ENCODE measurements at regions not wholly inside any gene's neighbourhood (a gene's known extent, or its start where the extent isn't known, plus 50 kb on each side); places are given as distances from the start of the nearest gene placed in this dataset.

DNA sequence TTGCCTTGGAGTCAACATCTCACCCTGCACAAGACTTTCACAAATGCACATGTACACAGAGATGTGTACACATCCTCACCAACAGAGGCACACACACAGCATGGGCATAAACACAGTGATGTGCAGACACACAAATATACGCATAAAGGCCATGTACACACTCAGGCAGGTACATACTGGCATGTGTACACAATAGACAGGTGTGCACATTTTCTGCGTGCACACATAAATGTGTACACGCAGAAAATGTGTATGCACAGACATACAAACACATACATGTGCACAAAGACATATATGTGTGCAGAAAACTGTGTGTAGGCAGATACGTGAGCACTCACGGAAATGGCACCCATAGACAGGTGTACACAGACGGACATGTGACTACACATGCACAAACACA lies 85.3 kb upstream of the ZBTB40 start:
- no peak overlapping the region for H3K27ac ChIP-seq (ENCODE audit: low read length)
- no peak overlapping the region for H2AFZ ChIP-seq (ENCODE audit: low read depth, low read length)
- DNase-seq: no peak
- no peaks in the 10 kb centered on the region for H3K9me3 ChIP-seq (ENCODE audit: insufficient read depth, low read length, severe bottlenecking)
- no peaks in the 10 kb centered on the region for H3K36me3 ChIP-seq (ENCODE audit: insufficient read depth, low read length)
- H3K9ac ChIP-seq (ENCODE audit: low read depth, low read length): no peak overlapping the region
- H3K27me3 ChIP-seq (ENCODE audit: insufficient read depth, low read length, poor library complexity): peaks cover 29% of the 10 kb centered on the region
- no peaks in the 10 kb centered on the region for H3K79me2 ChIP-seq (ENCODE audit: insufficient read depth, low read length)
- no peak overlapping the region for H3K4me3 ChIP-seq (ENCODE audit: low read depth in 1 of 2, low read length in 2 of 2)
- no peaks in the 10 kb centered on the region for H3K4me1 ChIP-seq (ENCODE audit: insufficient read depth, low read length)
- TF ChIP-seq EZH2 (IDR thresholded peaks at IDR 0.05; ENCODE audit: borderline replicate concordance, low read depth, low read length, severe bottlenecking): no peak
- no peak for TF ChIP-seq CTCF (IDR thresholded peaks at IDR 0.05; ENCODE audit: borderline replicate concordance, extremely low read depth, low read length, poor library complexity, severe bottlenecking)
- H4K20me1 ChIP-seq (ENCODE audit: insufficient read depth, low read length): peaks cover 8% of the 10 kb centered on the region; the same call in 1 of the 2 replicates
- ATAC-seq (ENCODE audit: insufficient read depth, low read depth): no peak
- no peak overlapping the region for H3K4me2 ChIP-seq (ENCODE audit: insufficient read depth, low read length)

DNA sequence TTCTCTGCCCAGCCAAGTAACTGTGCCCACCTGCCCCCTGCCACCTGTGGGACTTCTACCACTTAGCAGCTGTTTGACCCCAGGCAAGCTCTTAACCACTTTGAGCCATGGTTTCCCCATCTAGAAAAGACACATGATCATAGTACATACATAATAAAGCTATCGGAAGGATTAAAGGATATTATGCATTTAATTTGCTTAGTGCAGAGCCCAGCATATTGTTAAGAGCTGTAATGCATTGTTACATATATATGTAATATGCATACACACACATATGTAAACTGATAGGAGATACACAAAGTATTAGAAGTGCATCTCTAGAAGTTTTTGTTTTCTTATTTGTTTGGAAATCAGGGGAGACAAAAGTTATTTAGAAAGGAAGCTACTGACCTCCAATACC lies 83.5 kb upstream of the ZBTB40 start:
- TF ChIP-seq CTCF (IDR thresholded peaks at IDR 0.05; ENCODE audit: borderline replicate concordance, extremely low read depth, low read length, poor library complexity, severe bottlenecking): no peak
- no peak for TF ChIP-seq EZH2 (IDR thresholded peaks at IDR 0.05; ENCODE audit: borderline replicate concordance, low read depth, low read length, severe bottlenecking)
- DNase-seq: no peak
- no peak overlapping the region for H3K4me2 ChIP-seq (ENCODE audit: insufficient read depth, low read length)
- H3K79me2 ChIP-seq (ENCODE audit: insufficient read depth, low read length): no peaks in the 10 kb centered on the region
- peaks cover 23% of the 10 kb centered on the region for H3K27me3 ChIP-seq (ENCODE audit: insufficient read depth, low read length, poor library complexity)
- no peak overlapping the region for H2AFZ ChIP-seq (ENCODE audit: low read depth, low read length)
- no peaks in the 10 kb centered on the region for H3K4me1 ChIP-seq (ENCODE audit: insufficient read depth, low read length)
- H3K9ac ChIP-seq (ENCODE audit: low read depth, low read length): no peak overlapping the region
- peaks cover 3% of the 10 kb centered on the region; the same call in 1 of the 2 replicates for H4K20me1 ChIP-seq (ENCODE audit: insufficient read depth, low read length)
- no peak overlapping the region for H3K4me3 ChIP-seq (ENCODE audit: low read depth in 1 of 2, low read length in 2 of 2)
- no peak overlapping the region for H3K27ac ChIP-seq (ENCODE audit: low read length)
- no peaks in the 10 kb centered on the region for H3K36me3 ChIP-seq (ENCODE audit: insufficient read depth, low read length)
- H3K9me3 ChIP-seq (ENCODE audit: insufficient read depth, low read length, severe bottlenecking): no peaks in the 10 kb centered on the region
- ATAC-seq (ENCODE audit: insufficient read depth, low read depth): no peak

DNA sequence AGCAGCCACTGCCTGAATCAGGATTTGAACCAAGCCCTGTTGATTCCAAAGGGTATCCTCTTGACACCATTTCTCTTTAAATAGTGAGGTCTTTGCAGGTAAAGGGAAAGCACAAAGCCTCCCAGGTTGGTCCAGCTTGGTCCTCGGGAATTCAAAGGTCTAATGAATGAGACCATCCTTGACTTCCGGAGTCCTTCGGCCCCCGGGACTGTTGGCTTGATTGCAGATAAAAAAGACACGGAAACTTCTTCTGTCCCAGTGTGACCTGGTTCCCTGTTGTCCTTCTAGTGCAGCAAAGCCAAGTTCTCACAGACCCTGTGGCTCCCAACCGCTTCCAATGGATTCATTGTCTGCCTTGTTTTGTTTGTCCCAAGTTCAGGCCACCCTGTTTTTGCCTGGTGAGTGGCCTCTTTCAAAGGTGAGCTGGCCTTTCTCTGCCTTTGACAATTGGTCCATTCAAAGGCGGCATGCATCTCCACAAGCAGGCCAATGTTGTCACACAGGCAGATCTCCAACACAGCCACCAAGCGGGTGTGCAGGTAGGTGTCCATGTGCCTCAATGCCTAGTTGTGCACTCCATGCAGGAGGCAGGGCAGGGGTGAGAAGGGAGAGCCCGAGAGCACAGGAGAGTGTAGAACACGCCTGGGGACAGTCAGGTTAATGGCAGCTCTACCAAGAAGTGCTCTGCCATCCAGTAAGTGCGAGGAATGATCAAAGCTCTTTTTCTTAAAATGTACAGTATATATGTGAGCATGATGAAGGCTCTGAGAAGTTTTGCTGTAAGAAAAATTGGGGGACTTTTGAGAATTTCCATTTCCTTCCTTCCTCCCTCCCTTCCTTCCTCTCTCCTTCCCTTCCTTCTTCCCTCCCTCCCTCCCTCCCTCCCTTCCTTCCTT lies 82.1 kb upstream of the ZBTB40 start:
- Histone ChIP-seq H3K4me1 (ENCODE audit: insufficient read depth, low read length) (no peaks in the 10 kb centered on the region), H3K27ac (ENCODE audit: low read length) (no peak overlapping the region), H3K9me3 (ENCODE audit: insufficient read depth, low read length, severe bottlenecking) (no peaks in the 10 kb centered on the region), H3K27me3 (ENCODE audit: insufficient read depth, low read length, poor library complexity) (peaks cover 14% of the 10 kb centered on the region), H3K36me3 (ENCODE audit: insufficient read depth, low read length) (no peaks in the 10 kb centered on the region), H3K4me3 (ENCODE audit: low read depth in 1 of 2, low read length in 2 of 2) (no peak overlapping the region), H3K4me2 (ENCODE audit: insufficient read depth, low read length) (no peak overlapping the region), H4K20me1 (ENCODE audit: insufficient read depth, low read length) (peaks cover 3% of the 10 kb centered on the region; the same call in 1 of the 2 replicates), H2AFZ (ENCODE audit: low read depth, low read length) (no peak overlapping the region), H3K79me2 (ENCODE audit: insufficient read depth, low read length) (no peaks in the 10 kb centered on the region), H3K9ac (ENCODE audit: low read depth, low read length) (no peak overlapping the region)
- DNase-seq: no peak
- TF ChIP-seq EZH2 (IDR thresholded peaks at IDR 0.05; ENCODE audit: borderline replicate concordance, low read depth, low read length, severe bottlenecking) (no peak), CTCF (IDR thresholded peaks at IDR 0.05; ENCODE audit: borderline replicate concordance, extremely low read depth, low read length, poor library complexity, severe bottlenecking) (no peak)
- no peak for ATAC-seq (ENCODE audit: insufficient read depth, low read depth)
